ENCODE measurements at regions not wholly inside any gene's neighbourhood (a gene's known extent, or its start where the extent isn't known, plus 50 kb on each side); places are given as distances from the start of the nearest gene placed in this dataset.

DNA sequence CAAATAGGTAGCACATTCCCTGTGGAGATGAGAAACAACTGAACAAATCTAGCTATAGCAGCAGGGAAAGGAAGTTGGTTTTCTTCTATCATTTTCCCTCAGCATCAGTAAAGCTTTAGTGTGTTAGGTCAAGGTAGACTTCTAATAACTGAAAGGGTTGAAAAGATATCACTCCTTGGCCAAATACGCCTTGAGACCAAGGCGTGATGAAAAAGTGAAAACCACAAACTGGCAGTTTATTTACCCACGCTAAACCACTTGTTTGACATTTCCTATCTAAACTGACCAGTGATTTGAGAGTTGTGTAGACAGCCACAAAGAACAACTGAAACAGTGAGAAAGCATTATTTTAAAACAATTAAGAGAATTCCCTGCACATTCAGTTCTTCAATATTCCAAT is 99.6 kb upstream of the SOX5 start:
- peaks cover 0 to 6% (median 0%) of the 10 kb centered on the region in 3 donors for H3K9me3 ChIP-seq
- H3K27me3 ChIP-seq: no peaks in the 10 kb centered on the region
- no peak overlapping the region for H3K4me3 ChIP-seq
- TF ChIP-seq, protein P1, sequence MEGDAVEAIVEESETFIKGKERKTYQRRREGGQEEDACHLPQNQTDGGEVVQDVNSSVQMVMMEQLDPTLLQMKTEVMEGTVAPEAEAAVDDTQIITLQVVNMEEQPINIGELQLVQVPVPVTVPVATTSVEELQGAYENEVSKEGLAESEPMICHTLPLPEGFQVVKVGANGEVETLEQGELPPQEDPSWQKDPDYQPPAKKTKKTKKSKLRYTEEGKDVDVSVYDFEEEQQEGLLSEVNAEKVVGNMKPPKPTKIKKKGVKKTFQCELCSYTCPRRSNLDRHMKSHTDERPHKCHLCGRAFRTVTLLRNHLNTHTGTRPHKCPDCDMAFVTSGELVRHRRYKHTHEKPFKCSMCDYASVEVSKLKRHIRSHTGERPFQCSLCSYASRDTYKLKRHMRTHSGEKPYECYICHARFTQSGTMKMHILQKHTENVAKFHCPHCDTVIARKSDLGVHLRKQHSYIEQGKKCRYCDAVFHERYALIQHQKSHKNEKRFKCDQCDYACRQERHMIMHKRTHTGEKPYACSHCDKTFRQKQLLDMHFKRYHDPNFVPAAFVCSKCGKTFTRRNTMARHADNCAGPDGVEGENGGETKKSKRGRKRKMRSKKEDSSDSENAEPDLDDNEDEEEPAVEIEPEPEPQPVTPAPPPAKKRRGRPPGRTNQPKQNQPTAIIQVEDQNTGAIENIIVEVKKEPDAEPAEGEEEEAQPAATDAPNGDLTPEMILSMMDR (IDR thresholded peaks at IDR 0.05): no peak
- TF ChIP-seq POLR2A (IDR thresholded peaks at IDR 0.05): no peak
- intact Hi-C loops (cut with DNase I): no loop called here
- WGBS, 2 donors: 63 to 76% methylated on average over 3 of the region's 3 CpGs
- no peak overlapping the region for H3K27ac ChIP-seq
- no peaks in the 10 kb centered on the region for H3K36me3 ChIP-seq
- H3K4me1 ChIP-seq: no peaks in the 10 kb centered on the region
- DNase-seq: no peak

DNA sequence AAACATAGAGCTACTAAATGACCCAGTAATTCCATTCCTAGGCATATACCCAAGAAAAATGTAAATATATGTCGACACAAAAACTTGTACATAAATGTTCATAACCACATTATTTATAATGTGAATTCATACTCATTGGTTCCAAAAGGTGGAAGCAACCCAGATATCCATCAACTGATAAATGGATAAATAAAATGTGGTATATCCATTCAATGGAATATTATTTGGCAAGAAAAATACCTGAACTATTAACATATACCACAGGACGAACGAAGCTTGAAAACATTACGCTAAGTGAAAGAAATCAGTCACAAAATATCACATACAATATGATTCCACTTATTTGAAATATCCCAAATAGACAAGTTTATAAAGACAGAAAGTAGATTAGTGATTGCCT is 99.0 kb upstream of the SOX5 start:
- 89 to 98% methylated on average over 4 of the region's 4 CpGs for WGBS, 2 donors
- no peak overlapping the region for H3K27ac ChIP-seq
- no peaks in the 10 kb centered on the region for H3K4me1 ChIP-seq
- no peak for DNase-seq
- no peak overlapping the region for H3K4me3 ChIP-seq
- no peaks in the 10 kb centered on the region for H3K36me3 ChIP-seq
- TF ChIP-seq POLR2A (IDR thresholded peaks at IDR 0.05): no peak
- TF ChIP-seq, protein P1 (IDR thresholded peaks at IDR 0.05): no peak
- peaks cover 0 to 6% (median 0%) of the 10 kb centered on the region in 3 donors for H3K9me3 ChIP-seq
- no peaks in the 10 kb centered on the region for H3K27me3 ChIP-seq
- intact Hi-C loops (cut with DNase I): no loop called here

DNA sequence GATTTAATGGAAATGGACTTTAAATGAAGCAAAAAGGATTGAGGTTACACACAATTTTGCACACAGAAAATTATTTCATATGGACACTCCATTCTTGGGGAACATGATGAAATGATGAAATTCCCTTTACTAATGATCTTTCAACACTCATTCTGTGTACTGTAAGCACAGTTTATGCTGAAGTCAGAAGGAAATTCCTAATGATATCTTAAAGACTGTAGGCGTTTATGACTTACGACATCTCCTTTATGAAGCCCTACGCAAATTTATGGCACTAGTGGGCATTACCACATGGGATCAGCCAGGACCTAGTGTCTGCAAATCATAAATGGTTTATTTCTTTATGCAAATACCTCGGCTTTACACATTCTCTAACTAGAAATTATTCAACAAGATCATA is 97.9 kb upstream of the SOX5 start:
- no peak for DNase-seq
- WGBS, 2 donors: 79 to 84% methylated on average over 4 of the region's 4 CpGs
- H3K9me3 ChIP-seq: peaks cover 0 to 6% (median 0%) of the 10 kb centered on the region in 3 donors
- TF ChIP-seq, protein P1 (IDR thresholded peaks at IDR 0.05): no peak
- intact Hi-C loops (cut with DNase I): no loop called here
- H3K4me3 ChIP-seq: no peak overlapping the region
- H3K36me3 ChIP-seq: no peaks in the 10 kb centered on the region
- H3K27me3 ChIP-seq: no peaks in the 10 kb centered on the region
- no peaks in the 10 kb centered on the region for H3K4me1 ChIP-seq
- H3K27ac ChIP-seq: no peak overlapping the region

DNA sequence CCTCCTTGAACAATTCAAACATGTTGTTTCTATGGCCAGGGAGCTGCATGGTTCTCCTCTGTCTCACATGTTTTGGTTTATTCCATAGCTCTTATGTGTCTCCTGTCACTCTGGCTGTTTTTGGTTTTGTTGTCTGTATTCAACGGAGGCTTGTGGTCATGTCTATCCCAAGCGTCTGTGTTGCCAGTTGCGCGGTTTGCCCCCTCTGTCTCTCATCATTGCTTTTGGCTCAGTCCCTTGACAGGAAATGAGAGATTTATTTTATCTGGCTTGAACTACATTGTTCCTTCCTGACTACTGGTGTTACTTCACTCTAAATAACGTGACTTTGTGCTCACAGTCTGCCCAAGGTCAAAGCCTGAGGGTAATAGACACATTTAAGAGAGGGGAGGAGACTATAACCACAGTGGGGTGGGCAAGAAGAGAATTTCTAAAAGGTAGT is 96.4 kb upstream of the SOX5 start:
- H3K27me3 ChIP-seq: no peaks in the 10 kb centered on the region
- peak overlapping the region in 1 of 4 donors; percentile 5 for H3K4me3 ChIP-seq
- H3K9me3 ChIP-seq: peaks cover 0 to 6% (median 0%) of the 10 kb centered on the region in 3 donors
- intact Hi-C loops (cut with DNase I): no loop called here
- TF ChIP-seq, protein P1 (IDR thresholded peaks at IDR 0.05): no peak
- TF ChIP-seq POLR2A (IDR thresholded peaks at IDR 0.05): no peak
- no peak for DNase-seq
- no peaks in the 10 kb centered on the region for H3K4me1 ChIP-seq
- 24 to 40% methylated on average over 5 of the region's 5 CpGs for WGBS, 2 donors
- H3K27ac ChIP-seq: no peak overlapping the region
- H3K36me3 ChIP-seq: no peaks in the 10 kb centered on the region

DNA sequence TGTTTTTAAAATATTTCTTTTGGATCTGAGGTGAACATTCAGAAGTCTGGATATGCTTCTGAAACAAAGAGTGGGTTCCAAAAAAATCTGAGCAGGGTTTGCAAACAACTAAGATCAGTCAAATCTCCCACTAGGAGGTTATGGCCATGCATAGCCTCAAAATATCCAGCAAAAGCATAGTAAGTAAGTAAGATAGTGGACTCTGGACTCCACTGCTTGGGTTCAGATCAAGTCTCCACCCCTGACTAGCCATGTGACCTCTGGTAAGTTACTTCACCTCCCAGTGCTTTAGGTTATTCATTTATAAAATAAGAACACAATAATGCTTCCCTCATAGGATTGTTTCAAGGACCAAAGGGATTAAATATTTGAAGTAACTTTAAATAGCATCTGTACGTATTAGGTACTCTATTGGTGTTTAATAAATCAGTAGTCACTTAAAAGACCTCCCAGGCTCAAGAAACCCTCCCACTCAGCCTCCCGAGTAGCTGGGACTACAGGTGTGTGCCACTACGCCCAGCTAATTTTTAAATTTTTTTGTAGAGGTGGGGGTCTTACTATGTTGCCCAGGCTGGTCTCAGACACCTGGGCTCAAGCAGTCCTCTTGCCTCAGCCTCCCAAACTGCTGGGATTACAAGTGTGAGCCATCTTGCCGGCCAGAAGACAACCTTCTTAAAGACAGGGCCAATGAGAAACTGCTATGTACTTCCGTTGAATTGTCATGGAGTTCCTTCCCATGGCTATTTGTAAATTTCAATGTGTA is 95.7 kb upstream of the SOX5 start:
- Histone ChIP-seq H3K36me3 (no peaks in the 10 kb centered on the region), H3K27me3 (no peaks in the 10 kb centered on the region), H3K4me3 (no peak overlapping the region), H3K9me3 (peaks cover 0 to 6% (median 0%) of the 10 kb centered on the region in 3 donors), H3K4me1 (no peaks in the 10 kb centered on the region), H3K27ac (no peak overlapping the region)
- DNase-seq: no peak
- 82 to 94% methylated on average over 5 of the region's 5 CpGs for WGBS, 2 donors
- intact Hi-C loops (cut with DNase I): no loop called here
- no peak for TF ChIP-seq POLR2A (IDR thresholded peaks at IDR 0.05)
- TF ChIP-seq, protein P1 (IDR thresholded peaks at IDR 0.05): no peak
